GM19035 (cell line): ENCODE measurements at regions not wholly inside any gene's neighbourhood (a gene's known extent, or its start where the extent isn't known, plus 50 kb on each side); places are given as distances from the start of the nearest gene placed in this dataset.

ENCODE experiments used
- ATAC-seq: cut with Tn5 transposase; IDR thresholded peaks from one replicate; pipeline ENCODE4 v1.9.1; 2021; ENCODE audit not compliant: unreplicated experiment

DNA sequence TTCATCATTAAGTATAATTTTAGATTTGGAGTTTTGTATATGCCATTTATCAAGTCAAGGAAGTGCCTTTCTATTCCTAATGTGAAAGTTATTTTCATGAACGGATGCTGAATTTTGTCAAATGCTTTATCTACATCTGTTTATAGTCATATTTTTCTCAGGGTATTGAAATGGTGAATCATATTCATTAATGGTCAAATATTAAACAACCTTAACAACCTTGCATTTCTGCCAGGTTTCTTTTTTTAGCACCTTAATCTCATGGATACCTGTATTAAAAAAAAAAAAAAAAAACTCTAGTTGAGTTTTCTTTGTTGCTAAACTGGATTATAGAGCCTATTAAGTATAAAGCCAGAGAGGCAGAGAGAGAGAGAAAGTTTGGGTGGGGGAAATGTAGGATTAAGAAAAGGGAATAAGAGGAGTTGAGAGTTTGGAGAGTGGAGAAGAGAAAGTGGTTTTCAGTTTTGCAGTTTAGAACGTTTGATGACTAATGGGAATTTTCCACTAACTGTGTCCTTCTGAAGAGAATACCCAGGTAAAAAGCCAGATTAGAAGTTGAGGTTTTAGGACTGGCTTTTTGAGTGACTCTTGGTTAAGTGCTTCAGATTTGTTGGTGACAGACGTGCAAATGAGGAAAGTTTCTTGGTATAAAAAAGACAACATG, 305.0 kb downstream of the HLX start:
- ATAC-seq = no peak

DNA sequence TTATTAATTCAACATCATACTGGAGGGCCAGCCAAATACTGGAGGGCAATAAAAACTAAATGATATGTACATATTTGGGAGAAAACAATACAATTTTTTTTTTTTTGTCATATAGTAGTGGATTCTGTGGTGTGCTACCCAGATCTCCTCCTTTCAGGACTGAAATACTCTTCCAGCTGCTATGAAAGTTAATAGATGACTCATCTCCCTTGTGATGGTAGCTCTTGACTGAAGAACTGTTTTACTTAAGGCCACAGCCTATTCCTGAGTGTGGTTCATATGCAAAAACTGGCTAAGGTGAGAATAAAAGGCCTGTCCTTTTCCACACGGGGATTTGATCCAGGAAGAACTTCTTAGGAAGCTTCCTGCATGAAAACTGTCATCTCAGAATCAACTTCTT, 307.9 kb downstream of the HLX start:
- ATAC-seq = no peak

- no peak for ATAC-seq
Observed at GRCh38 chr1:221188458-221188857, 309.2 kb downstream of the HLX start.

GRCh38 chr1:221190249-221190648, 311.0 kb downstream of the HLX start:
- ATAC-seq = no peak

GRCh38 chr1:221192055-221192454, 312.8 kb downstream of the HLX start:
- no peak for ATAC-seq

- no peak for ATAC-seq
Observed at GRCh38 chr1:221200464-221200863, 321.2 kb downstream of the HLX start.

DNA sequence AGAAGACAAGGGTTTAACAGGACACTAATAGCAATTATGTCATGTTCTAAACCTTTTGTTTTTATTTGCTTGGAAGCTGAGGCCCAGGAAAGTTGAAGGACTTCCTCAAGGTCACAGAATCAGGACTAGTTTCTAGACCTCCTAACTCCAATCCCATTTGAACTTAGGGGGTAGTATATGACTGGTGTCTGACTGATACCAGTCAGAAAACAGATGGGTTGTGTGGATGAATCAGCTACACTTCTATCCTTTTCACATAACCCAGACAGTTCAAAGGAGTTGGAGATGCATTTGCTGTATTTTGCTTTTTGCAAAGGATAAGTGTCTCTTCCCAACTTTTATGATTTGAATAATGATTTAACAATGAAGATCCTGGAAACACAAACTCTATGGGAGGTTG, 322.5 kb downstream of the HLX start:
- ATAC-seq = no peak

DNA sequence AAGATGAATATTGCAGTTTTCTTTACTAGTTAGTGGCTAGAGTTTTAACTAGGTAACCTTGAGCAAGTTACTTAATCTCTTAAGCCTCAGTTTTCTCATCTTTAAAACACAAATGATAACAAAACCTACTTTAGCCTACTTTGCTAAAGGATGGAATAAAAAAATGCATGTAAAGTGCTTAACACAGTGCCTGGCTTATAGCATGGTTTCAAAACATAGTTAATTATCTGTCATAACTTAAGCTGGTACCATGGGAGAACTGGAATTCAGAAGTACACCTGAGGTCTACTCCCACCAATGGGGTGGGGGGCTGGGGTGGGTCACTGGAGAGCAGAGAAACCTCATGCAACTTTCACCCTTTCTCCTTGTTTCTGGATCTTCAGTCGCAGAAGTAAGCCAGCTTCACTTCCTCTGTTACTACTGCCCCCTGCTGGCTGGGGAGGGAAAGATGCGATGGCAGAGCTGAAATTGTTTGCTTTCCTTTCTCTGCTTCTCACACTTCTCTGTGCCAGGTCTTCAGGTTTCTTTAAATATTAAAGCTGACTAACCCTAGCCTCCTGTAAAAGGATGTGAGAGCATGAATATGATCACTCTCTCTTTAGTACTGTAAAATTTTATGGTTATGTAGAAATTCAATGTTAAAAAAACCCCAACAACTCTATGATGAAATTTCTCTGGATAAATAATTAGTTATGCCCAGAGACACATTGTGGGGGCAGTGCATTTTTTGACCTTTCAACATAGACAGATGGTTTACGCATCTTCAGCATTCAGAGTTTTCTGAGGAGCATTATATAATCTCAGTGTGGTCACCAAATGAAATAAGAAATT, 324.2 kb downstream of the HLX start:
- ATAC-seq = peak; percentile 79

DNA sequence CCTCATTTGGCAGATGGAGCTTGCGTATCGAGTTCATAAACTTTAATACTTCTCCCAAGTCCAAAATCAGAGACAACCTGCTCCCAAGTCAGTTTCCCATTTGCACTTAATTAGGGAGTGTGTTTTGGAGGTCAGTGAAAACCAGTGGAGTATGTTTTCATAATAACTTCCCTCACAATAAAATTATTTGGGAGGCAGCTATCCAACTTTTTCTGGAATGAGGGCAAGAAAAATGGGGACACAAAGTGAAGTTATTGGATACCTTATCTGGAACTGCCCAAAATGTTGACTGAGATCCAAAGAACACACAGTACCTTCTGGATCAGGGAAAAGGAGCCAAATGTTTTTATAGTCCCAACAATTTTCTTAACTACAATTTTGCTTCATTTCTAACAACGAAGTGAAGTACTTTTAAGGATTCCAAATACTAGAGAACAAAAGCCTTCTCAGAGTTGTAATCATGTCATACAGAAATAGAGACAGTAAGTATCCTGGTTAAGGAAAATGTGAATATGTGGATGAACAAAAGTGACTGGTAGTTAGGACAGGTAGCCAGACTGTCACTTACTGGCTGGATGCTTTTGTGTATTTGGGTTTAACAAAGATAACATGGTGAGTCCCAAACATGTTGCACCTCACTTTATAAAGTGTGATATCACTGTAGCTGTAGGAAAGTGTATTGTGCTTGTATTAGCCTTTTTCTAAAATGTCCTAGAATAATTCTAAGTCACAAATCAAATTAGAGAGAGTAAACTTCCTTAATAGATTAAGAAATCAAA, 325.0 kb downstream of the HLX start:
- no peak for ATAC-seq

DNA sequence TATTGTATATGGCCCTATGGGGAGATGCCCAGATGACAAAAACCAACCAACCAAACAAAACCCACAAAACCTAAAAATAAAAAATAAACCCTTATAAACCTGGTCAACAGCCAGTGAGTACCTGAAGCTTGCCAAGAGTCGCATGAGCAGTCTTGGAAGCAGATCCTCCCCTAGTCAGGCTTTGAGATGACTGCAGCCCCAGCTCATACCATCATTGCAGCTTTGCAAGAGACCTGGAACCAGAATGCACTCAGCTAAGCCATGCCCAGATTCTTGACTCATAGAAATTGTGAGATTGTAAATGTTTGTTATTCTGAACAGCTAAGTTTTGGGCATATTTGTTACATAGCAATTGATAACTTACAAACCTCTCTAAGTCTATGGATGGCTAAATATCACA, 326.8 kb downstream of the HLX start:
- no peak for ATAC-seq

- no peak for ATAC-seq
Observed at GRCh38 chr1:221212926-221213325, 333.7 kb downstream of the HLX start.

DNA sequence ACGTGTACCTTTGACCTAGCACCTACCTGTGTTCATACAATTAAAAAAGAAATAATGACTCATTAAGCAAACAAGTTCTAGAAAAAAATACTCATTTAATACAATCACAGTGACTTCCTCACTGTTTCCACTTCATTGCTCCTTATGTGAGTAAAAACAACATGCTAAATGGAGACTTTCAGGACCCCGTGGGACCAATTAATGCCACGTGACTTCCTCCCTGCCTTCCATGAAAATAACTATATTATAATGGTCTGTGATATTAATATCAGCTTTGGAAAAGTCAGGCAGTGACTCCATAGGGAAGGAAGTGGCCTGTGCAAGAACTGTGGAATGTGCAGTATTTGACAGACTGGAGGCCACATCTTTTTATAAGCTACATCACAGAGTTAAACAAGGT, 337.8 kb downstream of the HLX start:
- ATAC-seq = no peak

GRCh38 chr1:221223281-221223680, 344.0 kb downstream of the HLX start:
- no peak for ATAC-seq

- ATAC-seq = no peak
Observed at GRCh38 chr1:221227460-221227859, 348.2 kb downstream of the HLX start.

GRCh38 chr1:221227872-221228337, 348.7 kb downstream of the HLX start:
- ATAC-seq = no peak

- ATAC-seq = no peak
Observed at GRCh38 chr1:221228594-221228993, 349.4 kb downstream of the HLX start.

DNA sequence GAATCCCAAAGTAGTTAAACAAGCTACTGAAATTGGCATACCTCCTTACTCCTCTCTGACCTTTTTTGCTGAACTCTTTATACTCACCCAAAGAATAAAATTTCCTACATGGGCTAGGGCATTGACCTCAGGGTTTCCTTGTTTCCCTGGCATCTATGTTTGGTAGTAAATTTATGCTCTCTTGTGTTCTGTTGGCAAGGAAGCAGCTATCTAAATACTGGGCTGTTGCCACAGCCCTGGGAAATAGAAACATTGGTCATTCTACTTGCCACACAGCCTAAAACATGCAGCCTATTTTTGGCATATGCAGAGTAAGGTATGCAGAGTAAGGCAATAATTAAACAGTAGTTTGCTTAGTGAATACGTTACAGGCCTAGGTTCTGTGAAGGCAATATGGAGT, 351.4 kb downstream of the HLX start:
- ATAC-seq = no peak

- ATAC-seq = no peak
Observed at GRCh38 chr1:221234791-221235190, 355.5 kb downstream of the HLX start.

DNA sequence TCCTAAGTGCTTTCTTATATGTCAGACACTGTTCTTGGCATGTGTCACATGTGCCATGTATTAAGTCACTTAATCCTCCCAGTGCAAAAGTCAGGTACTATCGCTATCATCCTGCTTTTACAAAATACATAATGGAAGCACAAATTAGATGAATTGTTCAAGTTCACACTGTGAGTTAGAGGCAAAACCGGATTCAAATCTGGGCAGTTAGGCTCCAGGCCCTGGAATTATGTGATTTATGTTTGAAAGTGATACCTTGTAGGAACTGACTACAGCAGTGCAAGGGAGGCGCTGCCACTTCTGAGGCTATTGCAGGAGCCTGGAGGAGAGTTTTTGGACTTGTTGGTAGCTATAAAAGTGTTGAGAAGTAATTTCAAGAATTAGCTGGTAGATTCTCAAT, 358.3 kb downstream of the HLX start:
- ATAC-seq = no peak

DNA sequence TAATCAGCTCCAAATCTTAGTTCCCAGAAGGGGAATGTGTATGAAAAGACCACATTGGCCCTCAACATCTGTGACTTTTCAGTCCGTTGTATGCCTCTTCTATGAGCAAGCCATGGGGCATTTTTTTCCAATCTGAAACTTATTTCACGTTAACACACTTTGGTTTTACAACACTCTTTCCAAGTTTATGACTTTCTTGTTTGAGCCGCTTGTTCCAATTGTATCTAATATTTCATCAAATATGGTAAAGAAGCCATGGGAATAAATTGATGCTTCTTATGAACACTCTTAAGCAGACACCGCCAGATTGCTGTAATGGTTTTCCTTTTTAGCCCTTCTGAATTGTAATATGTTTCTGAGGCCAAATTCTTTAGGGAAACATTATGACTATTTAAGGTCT, 359.9 kb downstream of the HLX start:
- no peak for ATAC-seq

GRCh38 chr1:221239792-221240191, 360.5 kb downstream of the HLX start:
- no peak for ATAC-seq

DNA sequence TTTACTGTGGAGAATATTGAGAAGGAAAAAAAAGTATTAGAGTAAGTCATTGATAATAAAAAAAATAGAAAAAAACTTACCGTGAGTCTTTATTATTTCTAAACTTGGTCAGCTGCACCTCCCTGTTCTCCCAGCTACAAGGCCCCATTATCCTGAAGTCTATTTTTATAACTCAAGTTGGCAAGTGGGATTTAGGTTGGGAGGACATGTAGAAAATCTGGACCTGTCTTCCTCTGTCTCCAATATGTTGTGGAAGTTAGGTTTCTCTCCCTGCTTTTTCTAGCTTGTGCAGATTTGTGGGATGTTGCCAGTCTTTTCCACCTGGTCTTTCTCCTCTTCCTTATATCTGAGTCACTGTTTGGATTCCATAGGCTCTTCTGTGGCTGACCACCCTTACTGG, 361.4 kb downstream of the HLX start:
- ATAC-seq = no peak
